CD14-positive monocyte (primary cell): ENCODE measurements at regions not wholly inside any gene's neighbourhood (a gene's known extent, or its start where the extent isn't known, plus 50 kb on each side); places are given as distances from the start of the nearest gene placed in this dataset.

ENCODE experiments used
- DNase-seq, 3 donors: peaks; one replicate each; pipeline ENCODE4 v3.0.0-alpha.2; 2011 to 2022
- H2AFZ ChIP-seq: 2 replicates; pipeline ENCODE4 v1.6.0; 2012; ENCODE audit warnings: mild to moderate bottlenecking, low read depth, low read length, inconsistent platforms; ENCODE audit not compliant: insufficient read depth, poor library complexity, severe bottlenecking
- H3K27ac ChIP-seq, 2 donors: 1 replicate in 1 of 2; 2 replicates in 1 of 2; pipeline ENCODE4 v1.5.1; 2012 to 2013; ENCODE audit warnings: low read length in 2 of 2, control low read depth in 1 of 2, inconsistent platforms in 1 of 2, low read depth in 1 of 2, mild to moderate bottlenecking in 1 of 2
- H3K27me3 ChIP-seq, 2 donors: one replicate each; pipeline versions ENCODE4 v1.6.0 to v1.6.1; 2011 to 2013; ENCODE audit warnings: low read length in 2 of 2; ENCODE audit not compliant: control insufficient read depth in 2 of 2, insufficient read depth in 2 of 2
- H3K36me3 ChIP-seq, 2 donors: replicated peaks in 1 of 2; 1 replicate in 1 of 2; 2 replicates in 1 of 2; pipeline versions ENCODE4 v1.5.1 to v1.6.1; 2012 to 2013; ENCODE audit warnings: low read length in 2 of 2, control low read depth in 1 of 2, inconsistent platforms in 1 of 2, mild to moderate bottlenecking in 1 of 2; ENCODE audit not compliant: insufficient read depth in 2 of 2, control insufficient read depth in 1 of 2
- H3K4me1 ChIP-seq, 2 donors: 1 replicate in 1 of 2; 2 replicates in 1 of 2; pipeline versions ENCODE4 v1.5.1 to v1.6.1; 2012 to 2013; ENCODE audit warnings: low read length in 2 of 2, control low read depth in 1 of 2, inconsistent platforms in 1 of 2, mild to moderate bottlenecking in 1 of 2, moderate library complexity in 1 of 2; ENCODE audit not compliant: insufficient read depth in 2 of 2, control insufficient read depth in 1 of 2
- H3K4me2 ChIP-seq: replicated peaks from 2 replicates; pipeline ENCODE3; 2012; ENCODE audit warnings: low read length, moderate library complexity, mild to moderate bottlenecking; ENCODE audit not compliant: poor library complexity, severe bottlenecking; ENCODE audit errors: extremely low read depth
- H3K4me3 ChIP-seq, 3 experiments: fragments of 200-600 bp in 1 of 3; sonication (generic) in 1 of 3; replicated peaks in 1 of 3; 1 replicate in 2 of 3; 2 replicates in 1 of 3; pipeline ENCODE4 v1.5.1; 2011 to 2013; ENCODE audit warnings: low read length in 3 of 3, mild to moderate bottlenecking in 3 of 3, control low read depth in 2 of 3, low read depth in 2 of 3, inconsistent platforms in 1 of 3, moderate library complexity in 1 of 3
- H3K79me2 ChIP-seq: 2 replicates; pipeline ENCODE4 v1.6.0; 2012; ENCODE audit warnings: mild to moderate bottlenecking, control low read depth, inconsistent platforms, low read length, moderate library complexity; ENCODE audit not compliant: insufficient read depth
- H3K9ac ChIP-seq: 2 replicates; pipeline ENCODE4 v1.6.0; 2017; ENCODE audit warnings: low read length, mild to moderate bottlenecking; ENCODE audit not compliant: insufficient read depth, poor library complexity, severe bottlenecking
- H3K9me3 ChIP-seq, 2 donors: replicated peaks in 1 of 2; 1 replicate in 1 of 2; 2 replicates in 1 of 2; pipeline versions ENCODE4 v1.5.1 to v1.6.1; 2012 to 2013; ENCODE audit warnings: low read length in 2 of 2, control low read depth in 1 of 2; ENCODE audit not compliant: control insufficient read depth in 1 of 2, insufficient read depth in 1 of 2
- H4K20me1 ChIP-seq: 2 replicates; pipeline ENCODE4 v1.6.0; 2012; ENCODE audit warnings: mild to moderate bottlenecking, low read length, control low read depth, moderate library complexity; ENCODE audit not compliant: insufficient read depth
- H3K27ac Mint-ChIP-seq, 7 donors: one replicate each; pipeline ENCODE4 v1.8.0; 2020; ENCODE audit warnings: mild to moderate bottlenecking in 7 of 7, mixed read lengths in 7 of 7, moderate library complexity in 6 of 7, inconsistent platforms in 2 of 7
- H3K27me3 Mint-ChIP-seq, 3 donors: one replicate each; pipeline ENCODE4 v1.8.0; 2021 to 2022; ENCODE audit warnings: low read depth in 3 of 3, mild to moderate bottlenecking in 3 of 3, mixed read lengths in 3 of 3, moderate library complexity in 3 of 3, inconsistent platforms in 1 of 3
- H3K36me3 Mint-ChIP-seq, 2 donors: one replicate each; pipeline ENCODE4 v1.8.0; 2020; ENCODE audit warnings: mixed read lengths in 2 of 2, inconsistent platforms in 1 of 2, mild to moderate bottlenecking in 1 of 2
- H3K4me1 Mint-ChIP-seq: one replicate; pipeline ENCODE4 v1.8.0; 2020; ENCODE audit warnings: mild to moderate bottlenecking, mixed read lengths
- H3K4me3 Mint-ChIP-seq, 2 donors: one replicate each; pipeline ENCODE4 v1.8.0; 2020; ENCODE audit warnings: mild to moderate bottlenecking in 2 of 2, mixed read lengths in 2 of 2, moderate library complexity in 1 of 2
- H3K9me3 Mint-ChIP-seq, 7 donors: one replicate each; pipeline ENCODE4 v1.8.0; 2020 to 2022; ENCODE audit warnings: mixed read lengths in 7 of 7, mild to moderate bottlenecking in 6 of 7, moderate library complexity in 6 of 7, inconsistent platforms in 2 of 7
- WGBS: methylation state at CpG from one replicate; pipeline ENCODE4 v1.1.5; 2013; ENCODE audit warnings: missing lambda C conversion rate; ENCODE audit not compliant: insufficient coverage; 5-methylcytosine and 5-hydroxymethylcytosine counted together
- intact Hi-C, 2 donors: fragments of 100-400 bp; cut with micrococcal nuclease; formaldehyde crosslinking; loops; one replicate each; pipeline versions ENCODE4 v1.15.0 to v1.15.1; 2023
- TF ChIP-seq, protein P1 (sequence below): fragments of 200-600 bp; IDR thresholded peaks from one replicate; pipeline ENCODE4 v1.8.0; 2022; ENCODE audit warnings: antibody characterized with exemption, mild to moderate bottlenecking

- no peak overlapping the region for H3K4me3 Mint-ChIP-seq
- no peaks in the 10 kb centered on the region for H3K36me3 ChIP-seq
- no peaks in the 10 kb centered on the region for H3K27me3 ChIP-seq
- no peaks in the 10 kb centered on the region for H3K79me2 ChIP-seq
- H3K27me3 Mint-ChIP-seq, result peaks cover 1 to 9% (median 5%) of the 10 kb centered on the region in 3 donors
- H3K4me3 ChIP-seq, result no peak overlapping the region
- no peak for DNase-seq
- no peak overlapping the region for H3K27ac ChIP-seq
- intact Hi-C loops, result no loop called here
- no peaks in the 10 kb centered on the region for H4K20me1 ChIP-seq
- no peaks in the 10 kb centered on the region for H3K4me1 ChIP-seq
- H3K9ac ChIP-seq, result no peak overlapping the region
- H3K36me3 Mint-ChIP-seq, result no peaks in the 10 kb centered on the region
- 86% methylated on average over 12 of the region's 15 CpGs for WGBS
- H2AFZ ChIP-seq, result no peak overlapping the region
- H3K4me2 ChIP-seq, result no peak overlapping the region
- TF ChIP-seq, protein P1, sequence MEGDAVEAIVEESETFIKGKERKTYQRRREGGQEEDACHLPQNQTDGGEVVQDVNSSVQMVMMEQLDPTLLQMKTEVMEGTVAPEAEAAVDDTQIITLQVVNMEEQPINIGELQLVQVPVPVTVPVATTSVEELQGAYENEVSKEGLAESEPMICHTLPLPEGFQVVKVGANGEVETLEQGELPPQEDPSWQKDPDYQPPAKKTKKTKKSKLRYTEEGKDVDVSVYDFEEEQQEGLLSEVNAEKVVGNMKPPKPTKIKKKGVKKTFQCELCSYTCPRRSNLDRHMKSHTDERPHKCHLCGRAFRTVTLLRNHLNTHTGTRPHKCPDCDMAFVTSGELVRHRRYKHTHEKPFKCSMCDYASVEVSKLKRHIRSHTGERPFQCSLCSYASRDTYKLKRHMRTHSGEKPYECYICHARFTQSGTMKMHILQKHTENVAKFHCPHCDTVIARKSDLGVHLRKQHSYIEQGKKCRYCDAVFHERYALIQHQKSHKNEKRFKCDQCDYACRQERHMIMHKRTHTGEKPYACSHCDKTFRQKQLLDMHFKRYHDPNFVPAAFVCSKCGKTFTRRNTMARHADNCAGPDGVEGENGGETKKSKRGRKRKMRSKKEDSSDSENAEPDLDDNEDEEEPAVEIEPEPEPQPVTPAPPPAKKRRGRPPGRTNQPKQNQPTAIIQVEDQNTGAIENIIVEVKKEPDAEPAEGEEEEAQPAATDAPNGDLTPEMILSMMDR, result no peak
- no peaks in the 10 kb centered on the region for H3K9me3 ChIP-seq
- H3K27ac Mint-ChIP-seq, result no peak overlapping the region
- peaks cover 0 to 5% (median 0%) of the 10 kb centered on the region in 7 donors for H3K9me3 Mint-ChIP-seq
- H3K4me1 Mint-ChIP-seq, result no peaks in the 10 kb centered on the region
Measured at GRCh38 chr10:124229989-124230634, 136.7 kb upstream of the CHST15 start.

GRCh38 chr10:124229201-124229988 lies 136.0 kb upstream of the CHST15 start:
- H3K4me1 ChIP-seq, result no peaks in the 10 kb centered on the region
- no peak overlapping the region for H3K4me2 ChIP-seq
- Mint-ChIP-seq H3K27ac (no peak overlapping the region), H3K27me3 (peaks cover 1 to 9% (median 5%) of the 10 kb centered on the region in 3 donors), H3K4me1 (no peaks in the 10 kb centered on the region), H3K36me3 (no peaks in the 10 kb centered on the region), H3K4me3 (no peak overlapping the region), H3K9me3 (peaks cover 0 to 5% (median 0%) of the 10 kb centered on the region in 7 donors)
- WGBS, result 92% methylated on average over 19 of the region's 19 CpGs
- no peaks in the 10 kb centered on the region for H4K20me1 ChIP-seq
- no peaks in the 10 kb centered on the region for H3K27me3 ChIP-seq
- H3K79me2 ChIP-seq, result no peaks in the 10 kb centered on the region
- no peak overlapping the region for H2AFZ ChIP-seq
- DNase-seq, result no peak
- H3K9me3 ChIP-seq, result no peaks in the 10 kb centered on the region
- H3K4me3 ChIP-seq, result no peak overlapping the region
- no peak overlapping the region for H3K27ac ChIP-seq
- H3K9ac ChIP-seq, result no peak overlapping the region
- TF ChIP-seq, protein P1, result no peak
- intact Hi-C loops, result no loop called here
- no peaks in the 10 kb centered on the region for H3K36me3 ChIP-seq
